Epithelial cell of esophagus (primary cell): ENCODE measurements at regions not wholly inside any gene's neighbourhood (a gene's known extent, or its start where the extent isn't known, plus 50 kb on each side); places are given as distances from the start of the nearest gene placed in this dataset.
A peak's percentile ranks its signal among the peaks of the same experiment; 100 is the strongest.

Experiments used
- DNase-seq: peaks from one replicate; pipeline ENCODE4 v3.0.0; 2010; ENCODE audit warnings: low read depth
- H3K4me3 ChIP-seq: 2 replicates; pipeline ENCODE4 v1.5.1; 2011; ENCODE audit warnings: mild to moderate bottlenecking, low read length, control low read depth
- TF ChIP-seq, protein P1 (sequence below): IDR thresholded peaks from 2 replicates; pipeline ENCODE4 v1.5.1; 2011; ENCODE audit warnings: low read depth, mild to moderate bottlenecking, low read length, control low read depth, inconsistent platforms; ENCODE audit not compliant: insufficient read depth; ENCODE audit errors: missing control alignments

- no peak overlapping the region for H3K4me3 ChIP-seq
- TF ChIP-seq, protein P1, sequence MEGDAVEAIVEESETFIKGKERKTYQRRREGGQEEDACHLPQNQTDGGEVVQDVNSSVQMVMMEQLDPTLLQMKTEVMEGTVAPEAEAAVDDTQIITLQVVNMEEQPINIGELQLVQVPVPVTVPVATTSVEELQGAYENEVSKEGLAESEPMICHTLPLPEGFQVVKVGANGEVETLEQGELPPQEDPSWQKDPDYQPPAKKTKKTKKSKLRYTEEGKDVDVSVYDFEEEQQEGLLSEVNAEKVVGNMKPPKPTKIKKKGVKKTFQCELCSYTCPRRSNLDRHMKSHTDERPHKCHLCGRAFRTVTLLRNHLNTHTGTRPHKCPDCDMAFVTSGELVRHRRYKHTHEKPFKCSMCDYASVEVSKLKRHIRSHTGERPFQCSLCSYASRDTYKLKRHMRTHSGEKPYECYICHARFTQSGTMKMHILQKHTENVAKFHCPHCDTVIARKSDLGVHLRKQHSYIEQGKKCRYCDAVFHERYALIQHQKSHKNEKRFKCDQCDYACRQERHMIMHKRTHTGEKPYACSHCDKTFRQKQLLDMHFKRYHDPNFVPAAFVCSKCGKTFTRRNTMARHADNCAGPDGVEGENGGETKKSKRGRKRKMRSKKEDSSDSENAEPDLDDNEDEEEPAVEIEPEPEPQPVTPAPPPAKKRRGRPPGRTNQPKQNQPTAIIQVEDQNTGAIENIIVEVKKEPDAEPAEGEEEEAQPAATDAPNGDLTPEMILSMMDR = no peak
- DNase-seq = peak; percentile 81
Measured at GRCh38 chr10:106424981-106425380, 739.5 kb downstream of the SORCS1 start.

- DNase-seq = peak; percentile 96
- no peak overlapping the region for H3K4me3 ChIP-seq
- TF ChIP-seq, protein P1 = no peak
Measured at GRCh38 chr10:106424054-106424453, 740.5 kb downstream of the SORCS1 start.

GRCh38 chr10:106410331-106410730 is 754.2 kb downstream of the SORCS1 start:
- DNase-seq = no peak
- TF ChIP-seq, protein P1 = no peak
- no peak overlapping the region for H3K4me3 ChIP-seq

DNA sequence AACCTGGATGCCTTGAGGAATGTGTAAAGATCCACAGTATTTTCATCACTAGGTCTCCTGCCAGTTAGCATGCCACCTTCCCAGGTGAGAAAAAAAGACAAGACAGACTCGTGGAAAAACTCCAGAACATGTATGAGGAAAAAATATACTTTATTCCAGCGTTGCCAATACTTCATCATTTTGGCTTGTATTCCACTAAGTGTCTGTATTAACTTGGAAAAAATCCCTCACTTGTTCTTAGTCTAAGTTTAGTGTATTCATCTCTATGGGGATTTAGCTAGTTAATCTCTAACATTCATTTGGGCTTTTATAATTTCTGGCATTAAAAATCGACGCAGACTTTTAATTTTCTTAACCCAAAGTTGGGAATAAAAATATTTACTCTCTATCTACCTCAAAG is 759.4 kb downstream of the SORCS1 start:
- TF ChIP-seq, protein P1 = no peak
- DNase-seq = no peak
- no peak overlapping the region for H3K4me3 ChIP-seq

- DNase-seq = no peak
- no peak overlapping the region for H3K4me3 ChIP-seq
- TF ChIP-seq, protein P1 = no peak
Measured at GRCh38 chr10:106402458-106402857, 762.0 kb downstream of the SORCS1 start.

- TF ChIP-seq, protein P1 = no peak
- H3K4me3 ChIP-seq = no peak overlapping the region
- DNase-seq = no peak
Measured at GRCh38 chr10:106401967-106402366, 762.5 kb downstream of the SORCS1 start.

- H3K4me3 ChIP-seq = no peak overlapping the region
- peak; percentile 44 for DNase-seq
- TF ChIP-seq, protein P1 = peak; percentile 44
Measured at GRCh38 chr10:106401161-106401560, 763.3 kb downstream of the SORCS1 start.
